ENCODE measurements at regions not wholly inside any gene's neighbourhood (a gene's known extent, or its start where the extent isn't known, plus 50 kb on each side); places are given as distances from the start of the nearest gene placed in this dataset.

GRCh38 chr2:120902592-120902991, 166.9 kb downstream of the GLI2 start:
- intact Hi-C loops (cut with micrococcal nuclease), result no loop called here
- DNase-seq, result no peak
- no peaks in the 10 kb centered on the region for H3K36me3 ChIP-seq
- H3K9me3 ChIP-seq (replicated peaks), result no peaks in the 10 kb centered on the region
- H3K4me3 ChIP-seq, result no peak overlapping the region
- H3K4me1 ChIP-seq, result peaks cover 13% of the 10 kb centered on the region
- TF ChIP-seq, protein P1, sequence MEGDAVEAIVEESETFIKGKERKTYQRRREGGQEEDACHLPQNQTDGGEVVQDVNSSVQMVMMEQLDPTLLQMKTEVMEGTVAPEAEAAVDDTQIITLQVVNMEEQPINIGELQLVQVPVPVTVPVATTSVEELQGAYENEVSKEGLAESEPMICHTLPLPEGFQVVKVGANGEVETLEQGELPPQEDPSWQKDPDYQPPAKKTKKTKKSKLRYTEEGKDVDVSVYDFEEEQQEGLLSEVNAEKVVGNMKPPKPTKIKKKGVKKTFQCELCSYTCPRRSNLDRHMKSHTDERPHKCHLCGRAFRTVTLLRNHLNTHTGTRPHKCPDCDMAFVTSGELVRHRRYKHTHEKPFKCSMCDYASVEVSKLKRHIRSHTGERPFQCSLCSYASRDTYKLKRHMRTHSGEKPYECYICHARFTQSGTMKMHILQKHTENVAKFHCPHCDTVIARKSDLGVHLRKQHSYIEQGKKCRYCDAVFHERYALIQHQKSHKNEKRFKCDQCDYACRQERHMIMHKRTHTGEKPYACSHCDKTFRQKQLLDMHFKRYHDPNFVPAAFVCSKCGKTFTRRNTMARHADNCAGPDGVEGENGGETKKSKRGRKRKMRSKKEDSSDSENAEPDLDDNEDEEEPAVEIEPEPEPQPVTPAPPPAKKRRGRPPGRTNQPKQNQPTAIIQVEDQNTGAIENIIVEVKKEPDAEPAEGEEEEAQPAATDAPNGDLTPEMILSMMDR (IDR thresholded peaks at IDR 0.05; ENCODE audit: borderline replicate concordance), result no peak
- peaks cover 19% of the 10 kb centered on the region for H3K27me3 ChIP-seq (ENCODE audit: low read depth)
- no peak overlapping the region for H3K27ac ChIP-seq (replicated peaks)

- no peak for DNase-seq
- Histone ChIP-seq H3K4me3 (no peak overlapping the region), H3K4me1 (peaks cover 13% of the 10 kb centered on the region), H3K36me3 (no peaks in the 10 kb centered on the region), H3K27me3 (ENCODE audit: low read depth) (peaks cover 19% of the 10 kb centered on the region), H3K27ac (replicated peaks) (no peak overlapping the region), H3K9me3 (replicated peaks) (no peaks in the 10 kb centered on the region)
- TF ChIP-seq, protein P1 (IDR thresholded peaks at IDR 0.05; ENCODE audit: borderline replicate concordance), result no peak
- intact Hi-C loops (cut with micrococcal nuclease), result no loop called here
Measured at GRCh38 chr2:120904379-120904778, 168.7 kb downstream of the GLI2 start.

DNA sequence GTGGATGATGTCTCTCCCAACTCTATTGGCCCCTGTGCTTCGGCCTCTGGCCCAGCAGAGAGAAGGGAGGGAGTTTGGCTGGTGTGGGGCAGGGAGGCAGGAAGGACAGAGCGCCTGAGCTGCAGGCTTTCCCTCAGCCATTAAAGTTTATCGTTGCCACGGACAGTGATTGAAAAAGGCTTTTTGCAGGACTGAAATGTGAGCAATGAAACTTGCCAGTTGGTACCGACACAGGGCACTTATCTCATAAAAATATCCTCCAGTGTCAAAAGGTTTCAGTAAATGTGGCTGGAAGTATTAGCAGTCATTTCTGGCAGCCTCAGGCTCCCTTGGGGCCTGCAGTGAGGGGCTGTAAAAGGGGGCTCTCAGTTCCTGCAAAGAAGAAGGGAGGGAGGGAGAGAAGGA, 169.2 kb downstream of the GLI2 start:
- DNase-seq, result no peak
- Histone ChIP-seq H3K27me3 (ENCODE audit: low read depth) (peaks cover 19% of the 10 kb centered on the region), H3K4me3 (no peak overlapping the region), H3K27ac (replicated peaks) (no peak overlapping the region), H3K36me3 (no peaks in the 10 kb centered on the region), H3K9me3 (replicated peaks) (no peaks in the 10 kb centered on the region), H3K4me1 (peaks cover 13% of the 10 kb centered on the region)
- intact Hi-C loops (cut with micrococcal nuclease), result no loop called here
- TF ChIP-seq, protein P1 (IDR thresholded peaks at IDR 0.05; ENCODE audit: borderline replicate concordance), result no peak

DNA sequence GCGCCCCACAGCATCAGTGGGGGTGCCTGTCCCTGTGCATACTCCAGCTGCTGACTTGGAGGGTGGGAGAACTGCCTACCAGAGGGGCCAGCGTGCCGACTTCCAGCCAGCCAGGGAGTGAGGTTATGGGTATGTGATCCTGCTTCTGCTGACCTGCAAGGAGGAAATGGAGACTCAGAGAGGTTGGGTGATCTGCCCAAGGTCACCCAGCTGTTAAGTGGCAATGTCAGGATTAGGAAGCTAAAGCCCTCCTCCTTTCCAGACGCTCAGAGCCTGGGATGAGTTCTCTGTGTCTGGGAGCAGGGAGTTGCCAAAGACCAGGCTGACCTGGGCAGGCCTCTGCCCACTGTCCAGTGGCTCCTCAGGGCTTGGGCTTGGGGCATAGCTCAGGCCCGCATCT, 169.6 kb downstream of the GLI2 start:
- Histone ChIP-seq H3K9me3 (replicated peaks) (no peaks in the 10 kb centered on the region), H3K36me3 (no peaks in the 10 kb centered on the region), H3K27me3 (ENCODE audit: low read depth) (peaks cover 19% of the 10 kb centered on the region), H3K27ac (replicated peaks) (no peak overlapping the region), H3K4me3 (no peak overlapping the region), H3K4me1 (peaks cover 13% of the 10 kb centered on the region)
- TF ChIP-seq, protein P1 (IDR thresholded peaks at IDR 0.05; ENCODE audit: borderline replicate concordance), result no peak
- intact Hi-C loops (cut with micrococcal nuclease), result no loop called here
- no peak for DNase-seq

DNA sequence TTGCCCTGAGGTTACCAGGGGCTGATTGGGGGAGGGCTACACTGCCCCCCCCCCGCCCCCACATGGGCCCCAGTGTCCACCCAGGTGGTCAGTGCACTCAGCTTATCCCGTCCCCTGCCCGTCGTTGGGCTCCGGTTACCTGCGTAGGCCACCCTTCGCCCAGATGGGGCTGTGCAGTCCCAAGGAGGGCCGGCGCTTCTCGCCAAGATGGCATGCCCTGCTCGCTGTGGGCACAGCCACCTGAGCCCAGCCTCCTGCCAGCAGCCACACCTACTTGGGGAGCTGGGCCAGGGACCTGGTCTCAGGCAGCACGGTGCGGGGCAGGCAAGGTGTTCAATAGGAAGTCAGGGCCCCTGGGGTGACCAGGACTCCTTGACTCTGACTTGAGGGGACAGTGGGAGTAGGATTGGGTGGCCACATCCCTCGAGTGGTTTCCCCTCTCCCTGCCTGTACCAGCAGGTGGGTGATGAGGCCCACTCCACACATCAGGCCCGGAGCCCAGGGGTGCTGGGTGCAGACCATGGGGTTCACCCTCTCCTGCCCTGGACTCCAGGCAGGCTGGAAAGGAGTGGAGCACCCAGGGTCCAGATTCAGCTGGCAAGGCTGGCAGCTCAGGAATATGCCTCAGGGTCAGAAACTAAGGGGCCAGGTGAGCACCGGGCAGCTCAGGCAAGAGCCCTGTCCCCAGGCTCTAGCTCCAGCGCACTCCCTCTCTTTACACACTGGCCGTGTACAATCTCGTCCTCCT, 170.3 kb downstream of the GLI2 start:
- DNase-seq, result no peak
- no peaks in the 10 kb centered on the region for H3K36me3 ChIP-seq
- intact Hi-C loops (cut with micrococcal nuclease), result no loop called here
- no peak overlapping the region for H3K27ac ChIP-seq (replicated peaks)
- H3K4me1 ChIP-seq, result peaks cover 13% of the 10 kb centered on the region
- H3K27me3 ChIP-seq (ENCODE audit: low read depth), result peaks cover 18% of the 10 kb centered on the region
- TF ChIP-seq, protein P1 (IDR thresholded peaks at IDR 0.05; ENCODE audit: borderline replicate concordance), result no peak
- no peak overlapping the region for H3K4me3 ChIP-seq
- H3K9me3 ChIP-seq (replicated peaks), result no peaks in the 10 kb centered on the region

Measured in left ventricle myocardium inferior (tissue), 1 donor.